ENCODE measurements at regions not wholly inside any gene's neighbourhood (a gene's known extent, or its start where the extent isn't known, plus 50 kb on each side); places are given as distances from the start of the nearest gene placed in this dataset.

GRCh38 chr21:36211660-36212512 lies 55.3 kb downstream of the DOP1B start:
- POLR2A ChIA-PET: no interaction called here
- no peak for DNase-seq

More at GRCh38 chr21:36211660-36212512, 55.3 kb downstream of the DOP1B start:
- Histone ChIP-seq H3K36me3 (replicated peaks in 1 of 2; ENCODE audit: control insufficient read depth in 1 of 2, insufficient read depth in 2 of 2, low read length in 1 of 2) (peaks cover 0 to 11% of the 10 kb centered on the region in 2 experiments), H3K9ac (peak overlapping the region; percentile 15; the same call in 1 of the 2 replicates), H3K9me2 (no peaks in the 10 kb centered on the region), H4K20me1 (ENCODE audit: insufficient read depth) (no peaks in the 10 kb centered on the region), H3K27me3 (ENCODE audit: insufficient read depth) (no peaks in the 10 kb centered on the region), H3K4me3 (ENCODE audit: low read depth in 2 of 2, low read length in 1 of 2) (no peak overlapping the region), H3K27ac (ENCODE audit: low read depth in 2 of 2, low read length in 1 of 2) (peak overlapping the region in 1 of 2 experiments; percentile 74; a peak in 2 of 4 replicates), H3K79me2 (ENCODE audit: insufficient read depth) (no peaks in the 10 kb centered on the region), H3K4me2 (peak overlapping the region; percentile 41; the same call in 1 of the 2 replicates), H3K4me1 (ENCODE audit: control insufficient read depth in 1 of 2, insufficient read depth in 2 of 2, low read depth in 1 of 2, low read length in 1 of 2) (peaks cover 0 to 39% of the 10 kb centered on the region in 2 experiments; a peak in 2 of 4 replicates), H3K9me3 (no peaks in the 10 kb centered on the region), H2AFZ (ENCODE audit: low read depth) (peak overlapping the region; percentile 42; the same call in 1 of the 2 replicates), H3F3A (replicated peaks; ENCODE audit: insufficient read depth) (peaks cover 32% of the 10 kb centered on the region)
- 86% methylated on average over 9 of the region's 9 CpGs for WGBS (ENCODE audit: low lambda C conversion rate)
- CTCF ChIA-PET: interaction anchor here (1.0 to 4.0 kb wide), 3 partner anchors 12 to 85 kb away, joined by 3 to 41 read pairs (median 13); no protein-coding TSS in a partner anchor
- TF ChIP-seq NRF1 (IDR thresholded peaks at IDR 0.05; ENCODE audit: low read depth, low read length) (no peak), ZBTB33 (IDR thresholded peaks at IDR 0.05; ENCODE audit: borderline replicate concordance, low read depth) (0 out of 2 replicates have a peak, but pooled peaks have one; percentile 20), MEF2A (IDR thresholded peaks at IDR 0.05; ENCODE audit: borderline replicate concordance, low read depth) (peak; percentile 56), YY1 (IDR thresholded peaks at IDR 0.05; ENCODE audit: low read depth) (no peak), FOXJ3 (CRISPR knock-in tag; IDR thresholded peaks at IDR 0.05) (no peak), TCF12 (IDR thresholded peaks at IDR 0.05) (peak; percentile 55; the same call in 1 of the 2 replicates), POLR2AphosphoS5 (IDR thresholded peaks at IDR 0.05; ENCODE audit: low read depth, low read length) (peak; percentile 13; the same call in 1 of the 2 replicates), EP300 (IDR thresholded peaks at IDR 0.05; ENCODE audit: borderline replicate concordance in 1 of 2, low read depth in 1 of 2, low read length in 1 of 2) (peak in 1 of 2 experiments; percentile 83; a peak in 1 of 4 replicates), RXRA (IDR thresholded peaks at IDR 0.05; ENCODE audit: borderline replicate concordance, low read depth) (peak; percentile 41; the same call in 1 of the 2 replicates), JUND (IDR thresholded peaks at IDR 0.05) (peak; percentile 60), PBX3 (IDR thresholded peaks at IDR 0.05) (0 out of 2 replicates have a peak, but pooled peaks have one; percentile 12), TEAD4 (IDR thresholded peaks at IDR 0.05; ENCODE audit: borderline replicate concordance, insufficient read depth) (peak; percentile 44; the same call in 1 of the 2 replicates), FOSL2 (IDR thresholded peaks at IDR 0.05; ENCODE audit: borderline replicate concordance, low read depth) (peak; percentile 78), SIN3A (IDR thresholded peaks at IDR 0.05; ENCODE audit: borderline replicate concordance, low read depth, low read length) (no peak)

Data from SK-N-SH (cell line).